Islet of Langerhans (tissue), 1 donor: ENCODE measurements at regions not wholly inside any gene's neighbourhood (a gene's known extent, or its start where the extent isn't known, plus 50 kb on each side); places are given as distances from the start of the nearest gene placed in this dataset.

Source experiments
- FAIRE-seq: peaks from one replicate; lab custom pipeline; 2011; peaks lifted over from hg19 to GRCh38; lab: Jason Lieb, UNC

- no peak for FAIRE-seq
These were observed 180.0 kb downstream of the CHD9NB start for GRCh38 chr16:52872731-52873130.

- no peak for FAIRE-seq
These were observed 181.2 kb downstream of the CHD9NB start for GRCh38 chr16:52871481-52871880.

GRCh38 chr16:52869243-52869642 is 183.5 kb downstream of the CHD9NB start:
- FAIRE-seq: no peak

- no peak for FAIRE-seq
These were observed 189.7 kb downstream of the CHD9NB start for GRCh38 chr16:52863000-52863399.

GRCh38 chr16:52861614-52862022 is 191.1 kb downstream of the CHD9NB start:
- peak; percentile 94 for FAIRE-seq

DNA sequence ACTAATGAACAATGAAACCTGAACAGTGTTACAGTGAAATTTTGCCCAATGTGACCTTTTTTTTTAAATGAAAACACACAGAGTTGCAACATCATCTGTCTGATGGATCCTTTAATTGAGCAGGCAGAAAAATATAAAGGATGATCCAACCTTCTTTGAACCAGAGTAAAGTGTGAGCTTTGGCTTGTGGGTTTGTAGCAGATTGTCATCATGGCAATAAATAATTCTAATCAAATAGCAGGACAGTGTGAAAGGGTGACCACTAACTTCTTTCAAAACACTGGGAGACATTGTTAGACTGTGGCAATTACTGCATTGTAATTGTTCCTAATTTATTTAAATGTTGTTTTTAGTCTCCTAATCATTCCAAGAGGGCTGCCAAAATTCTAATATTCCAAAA is 197.2 kb downstream of the CHD9NB start:
- FAIRE-seq: no peak

DNA sequence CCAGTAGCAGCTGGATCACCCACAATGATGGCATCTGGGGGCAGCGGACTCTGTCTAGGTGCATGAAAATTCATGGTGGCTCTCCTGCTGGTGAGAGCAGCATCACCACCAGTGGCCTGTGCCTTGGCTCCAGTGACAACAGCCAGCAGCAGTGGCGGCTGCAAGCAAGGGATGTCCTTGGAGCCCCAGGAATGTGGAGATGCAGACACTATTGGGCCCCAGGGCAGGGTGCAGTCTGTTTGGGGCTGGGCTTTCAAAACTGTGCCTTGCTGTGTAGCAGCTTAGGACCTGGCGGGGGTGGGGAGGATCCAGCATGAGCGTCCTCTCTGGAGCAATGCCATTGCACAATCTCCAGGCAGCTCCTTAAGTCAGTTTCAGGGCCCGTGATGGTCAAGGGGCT is 199.7 kb downstream of the CHD9NB start:
- no peak for FAIRE-seq

DNA sequence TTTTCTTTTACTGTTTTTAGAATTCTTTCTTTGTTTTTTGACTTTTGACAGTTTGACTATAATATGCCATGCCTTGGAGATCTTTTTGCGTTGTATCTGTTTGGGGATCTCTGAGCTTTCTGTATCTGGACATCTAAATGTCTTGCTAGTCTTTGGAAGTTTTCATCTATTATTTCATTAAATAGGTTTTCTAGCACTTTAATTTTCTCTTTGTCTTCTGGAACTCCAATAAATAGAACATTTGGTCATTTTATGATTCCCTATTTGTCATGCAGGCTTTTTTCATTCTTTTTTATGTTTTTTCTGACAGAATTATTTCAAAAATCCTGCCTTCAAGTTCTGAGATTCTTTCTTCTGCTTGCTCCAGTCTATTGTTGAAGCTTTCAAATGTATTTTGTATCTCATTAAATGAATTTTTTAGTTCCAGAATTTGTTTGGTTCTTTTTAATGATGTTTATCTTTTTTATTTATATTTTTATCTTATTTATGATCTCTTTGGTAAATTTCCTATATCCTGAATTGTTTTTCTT is 201.4 kb downstream of the CHD9NB start:
- FAIRE-seq: no peak

DNA sequence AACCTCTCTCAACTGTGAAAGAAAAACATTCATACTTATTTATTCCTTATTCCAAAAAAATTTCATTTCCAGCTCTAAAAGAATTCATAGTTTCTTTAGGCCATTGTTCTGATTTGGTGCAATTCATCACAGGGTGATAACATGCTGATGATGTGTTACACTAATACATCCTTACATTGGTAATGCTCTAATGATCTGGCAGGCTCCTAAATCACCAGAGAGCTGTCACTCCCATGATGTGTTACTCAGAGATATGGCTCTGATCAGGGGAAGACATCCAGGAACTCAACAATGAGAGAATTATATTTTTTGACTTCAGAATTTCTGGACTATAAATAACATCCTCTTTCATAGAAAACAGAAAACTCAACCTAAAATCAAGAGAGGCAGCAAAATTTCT is 209.3 kb downstream of the CHD9NB start:
- FAIRE-seq: no peak

DNA sequence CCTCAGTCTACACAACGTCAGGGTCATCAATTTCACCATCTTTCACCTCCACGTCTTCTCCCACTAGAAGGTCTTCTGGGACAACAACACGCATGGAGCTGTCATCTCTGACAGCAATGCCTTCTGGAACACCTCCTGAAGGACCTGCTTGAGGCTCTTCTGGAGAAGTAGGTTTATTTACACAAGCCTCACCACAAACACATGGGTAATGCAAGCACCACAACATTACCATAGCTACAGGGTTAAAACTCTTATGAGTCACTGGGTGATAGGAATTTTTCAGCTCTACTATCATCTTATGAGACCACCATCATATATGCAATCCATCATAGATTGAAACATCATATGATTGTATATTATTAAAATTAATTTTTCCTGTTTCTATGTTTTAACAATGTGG is 215.4 kb downstream of the CHD9NB start:
- FAIRE-seq: no peak

- no peak for FAIRE-seq
These were observed 217.8 kb downstream of the CHD9NB start for GRCh38 chr16:52834736-52835465.

DNA sequence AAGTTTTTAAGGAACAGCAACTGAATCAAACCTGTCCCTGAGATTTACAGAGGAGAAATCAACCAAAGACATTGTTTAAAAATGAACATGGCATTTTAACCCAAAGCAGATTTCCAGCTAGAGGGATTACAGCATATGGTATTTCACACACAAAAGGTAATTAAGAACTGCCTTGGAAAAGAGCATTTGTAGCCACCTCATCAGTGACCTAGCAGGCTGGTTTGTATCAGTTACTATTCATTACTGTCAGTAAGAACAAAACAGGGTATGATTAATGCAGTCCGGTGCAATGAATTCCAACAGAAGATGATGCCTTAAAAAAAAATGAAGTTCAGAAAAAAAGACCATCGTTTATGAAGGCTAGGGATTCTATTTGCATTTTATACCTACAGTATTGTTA is 219.9 kb downstream of the CHD9NB start:
- no peak for FAIRE-seq

DNA sequence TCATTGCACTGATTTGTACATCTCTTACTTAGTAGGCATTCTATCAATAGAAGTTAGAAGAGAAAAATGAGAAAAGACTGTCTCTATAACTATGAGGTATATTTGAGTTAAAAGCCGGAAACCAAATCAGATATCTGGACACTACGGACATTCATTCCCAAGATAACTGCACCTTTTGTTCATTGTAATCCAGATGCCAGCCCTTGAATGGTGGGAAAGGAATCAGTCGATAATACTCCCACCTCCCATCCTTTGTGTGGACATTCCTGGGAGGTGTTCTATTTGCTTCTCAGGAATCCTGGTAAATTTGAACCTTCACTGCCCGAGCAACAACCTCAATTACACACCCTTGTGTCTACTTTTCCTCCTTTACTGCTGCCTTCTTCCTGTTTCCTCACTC is 225.2 kb downstream of the CHD9NB start:
- FAIRE-seq: no peak

- no peak for FAIRE-seq
These were observed 226.8 kb downstream of the CHD9NB start for GRCh38 chr16:52825892-52826291.

DNA sequence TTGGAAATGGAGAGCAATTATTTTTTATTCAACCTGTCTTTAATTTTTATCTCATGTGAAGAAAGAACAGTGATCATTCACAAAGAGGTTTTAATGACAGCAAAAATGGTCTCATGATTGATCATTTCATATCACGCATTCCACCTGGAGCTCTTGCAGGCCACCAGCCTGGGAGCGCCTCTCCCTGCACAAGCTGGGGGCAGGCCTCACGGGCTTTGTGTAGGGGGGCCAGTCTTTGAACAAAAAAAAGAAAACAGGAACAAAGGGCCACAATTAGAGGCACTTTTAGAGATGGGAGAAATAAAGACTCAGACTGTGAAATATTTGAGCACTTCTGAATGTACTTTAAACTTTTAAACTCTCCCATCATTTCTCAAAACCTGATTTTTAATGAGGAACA is 232.9 kb downstream of the CHD9NB start:
- FAIRE-seq: no peak

DNA sequence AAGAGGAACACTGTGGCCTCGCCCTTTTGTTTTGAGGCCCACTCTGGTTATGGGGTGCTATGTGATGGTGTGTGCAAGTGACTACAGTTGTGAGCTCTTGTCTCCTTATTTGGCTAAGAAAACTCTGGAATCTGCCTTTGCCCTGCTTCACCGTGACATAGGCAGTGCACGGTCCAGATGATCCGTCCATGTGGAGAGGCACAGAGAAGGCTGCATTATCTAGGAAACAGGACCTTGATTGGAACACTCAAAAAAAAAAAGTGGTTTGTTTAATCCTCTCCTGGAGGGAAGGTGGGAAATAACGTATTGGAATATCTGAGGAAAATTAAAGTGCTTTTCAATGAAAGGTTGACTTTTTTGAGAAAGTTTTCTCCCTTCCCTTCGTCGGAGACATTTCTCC is 233.3 kb downstream of the CHD9NB start:
- FAIRE-seq: no peak

DNA sequence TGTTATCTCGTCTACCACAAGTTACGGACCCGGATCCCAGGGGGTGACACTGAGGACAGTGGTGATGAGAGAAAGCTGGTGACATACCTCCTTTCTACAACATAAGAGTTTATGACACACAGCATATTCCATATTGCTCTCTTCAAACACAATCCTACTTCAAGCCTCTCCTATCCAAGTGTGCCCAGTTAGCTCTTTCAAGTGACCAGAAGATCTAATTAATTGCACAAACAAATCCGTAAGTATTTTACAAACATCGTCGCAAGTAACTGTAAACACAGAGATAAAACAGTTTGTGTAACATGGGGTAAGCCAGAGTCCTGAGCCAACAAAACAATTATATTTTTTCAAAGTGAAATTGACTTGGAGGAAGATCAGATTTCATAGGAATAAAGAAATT is 235.0 kb downstream of the CHD9NB start:
- no peak for FAIRE-seq

- no peak for FAIRE-seq
These were observed 235.7 kb downstream of the CHD9NB start for GRCh38 chr16:52816993-52817392.

- no peak for FAIRE-seq
These were observed 239.8 kb downstream of the CHD9NB start for GRCh38 chr16:52812678-52813556.

GRCh38 chr16:52805559-52806168 is 247.0 kb downstream of the CHD9NB start:
- no peak for FAIRE-seq

DNA sequence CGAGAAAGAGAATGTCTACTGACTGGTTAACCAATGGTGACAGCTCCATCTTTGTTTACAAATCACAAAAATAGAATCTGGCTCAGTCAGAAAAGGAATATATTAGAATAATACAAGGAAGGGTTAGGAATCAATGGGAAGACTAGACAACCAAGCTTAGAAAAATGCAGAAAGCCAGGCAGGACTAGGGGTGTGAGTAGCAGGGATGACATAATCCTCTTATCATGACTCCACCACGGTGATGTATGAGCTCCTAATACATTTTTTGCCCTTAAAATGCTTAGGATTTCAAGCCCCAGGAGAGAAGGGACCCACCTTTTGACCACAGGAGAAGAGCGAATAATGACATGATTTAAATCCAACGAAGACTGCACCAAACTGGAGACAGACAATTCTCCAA is 252.3 kb downstream of the CHD9NB start:
- FAIRE-seq: no peak

- no peak for FAIRE-seq
These were observed 252.2 kb upstream of the TOX3 start for GRCh38 chr16:52799149-52799548.

- no peak for FAIRE-seq
These were observed 240.8 kb upstream of the TOX3 start for GRCh38 chr16:52787709-52788108.
